ENCODE measurements at regions not wholly inside any gene's neighbourhood (a gene's known extent, or its start where the extent isn't known, plus 50 kb on each side); places are given as distances from the start of the nearest gene placed in this dataset.

DNA sequence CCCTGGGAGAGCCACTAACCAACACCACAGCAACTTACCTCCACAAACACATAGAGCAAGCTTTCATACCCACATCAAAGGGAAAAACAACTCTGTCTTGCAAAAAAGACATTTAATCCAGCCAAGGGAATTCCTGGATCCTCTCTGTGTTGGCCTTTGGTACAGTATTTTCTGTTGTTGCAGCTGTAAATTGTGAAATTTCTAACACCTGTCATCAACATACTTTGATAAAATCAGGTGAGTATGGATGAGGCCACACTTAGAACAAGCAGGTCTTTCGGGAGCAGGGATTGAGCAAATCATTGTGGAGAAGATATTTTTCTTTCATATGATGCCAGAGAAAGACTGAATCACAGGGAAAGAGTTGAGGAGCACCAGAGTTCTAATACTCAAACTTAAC is 89.3 kb downstream of the SPTSSA start:
- no peak for TF ChIP-seq EZH2 (IDR thresholded peaks at IDR 0.05)
- TF ChIP-seq, protein P1, sequence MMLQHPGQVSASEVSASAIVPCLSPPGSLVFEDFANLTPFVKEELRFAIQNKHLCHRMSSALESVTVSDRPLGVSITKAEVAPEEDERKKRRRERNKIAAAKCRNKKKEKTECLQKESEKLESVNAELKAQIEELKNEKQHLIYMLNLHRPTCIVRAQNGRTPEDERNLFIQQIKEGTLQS (IDR thresholded peaks at IDR 0.05) = no peak
- TF ChIP-seq, protein P2, sequence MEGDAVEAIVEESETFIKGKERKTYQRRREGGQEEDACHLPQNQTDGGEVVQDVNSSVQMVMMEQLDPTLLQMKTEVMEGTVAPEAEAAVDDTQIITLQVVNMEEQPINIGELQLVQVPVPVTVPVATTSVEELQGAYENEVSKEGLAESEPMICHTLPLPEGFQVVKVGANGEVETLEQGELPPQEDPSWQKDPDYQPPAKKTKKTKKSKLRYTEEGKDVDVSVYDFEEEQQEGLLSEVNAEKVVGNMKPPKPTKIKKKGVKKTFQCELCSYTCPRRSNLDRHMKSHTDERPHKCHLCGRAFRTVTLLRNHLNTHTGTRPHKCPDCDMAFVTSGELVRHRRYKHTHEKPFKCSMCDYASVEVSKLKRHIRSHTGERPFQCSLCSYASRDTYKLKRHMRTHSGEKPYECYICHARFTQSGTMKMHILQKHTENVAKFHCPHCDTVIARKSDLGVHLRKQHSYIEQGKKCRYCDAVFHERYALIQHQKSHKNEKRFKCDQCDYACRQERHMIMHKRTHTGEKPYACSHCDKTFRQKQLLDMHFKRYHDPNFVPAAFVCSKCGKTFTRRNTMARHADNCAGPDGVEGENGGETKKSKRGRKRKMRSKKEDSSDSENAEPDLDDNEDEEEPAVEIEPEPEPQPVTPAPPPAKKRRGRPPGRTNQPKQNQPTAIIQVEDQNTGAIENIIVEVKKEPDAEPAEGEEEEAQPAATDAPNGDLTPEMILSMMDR (IDR thresholded peaks at IDR 0.05 in 2 of 3, conservative IDR thresholded peaks at IDR 0.05 in 1 of 3; ENCODE audit: borderline replicate concordance in 1 of 3, insufficient read depth in 1 of 3, low read depth in 2 of 3, low read length in 2 of 3) = no peak
- TF ChIP-seq TCF7L2 (IDR thresholded peaks at IDR 0.05; ENCODE audit: borderline replicate concordance, extremely low read depth, insufficient read depth, insufficient read length) = no peak

Measured in HCT116 (cell line).